ENCODE measurements at regions not wholly inside any gene's neighbourhood (a gene's known extent, or its start where the extent isn't known, plus 50 kb on each side); places are given as distances from the start of the nearest gene placed in this dataset.

DNA sequence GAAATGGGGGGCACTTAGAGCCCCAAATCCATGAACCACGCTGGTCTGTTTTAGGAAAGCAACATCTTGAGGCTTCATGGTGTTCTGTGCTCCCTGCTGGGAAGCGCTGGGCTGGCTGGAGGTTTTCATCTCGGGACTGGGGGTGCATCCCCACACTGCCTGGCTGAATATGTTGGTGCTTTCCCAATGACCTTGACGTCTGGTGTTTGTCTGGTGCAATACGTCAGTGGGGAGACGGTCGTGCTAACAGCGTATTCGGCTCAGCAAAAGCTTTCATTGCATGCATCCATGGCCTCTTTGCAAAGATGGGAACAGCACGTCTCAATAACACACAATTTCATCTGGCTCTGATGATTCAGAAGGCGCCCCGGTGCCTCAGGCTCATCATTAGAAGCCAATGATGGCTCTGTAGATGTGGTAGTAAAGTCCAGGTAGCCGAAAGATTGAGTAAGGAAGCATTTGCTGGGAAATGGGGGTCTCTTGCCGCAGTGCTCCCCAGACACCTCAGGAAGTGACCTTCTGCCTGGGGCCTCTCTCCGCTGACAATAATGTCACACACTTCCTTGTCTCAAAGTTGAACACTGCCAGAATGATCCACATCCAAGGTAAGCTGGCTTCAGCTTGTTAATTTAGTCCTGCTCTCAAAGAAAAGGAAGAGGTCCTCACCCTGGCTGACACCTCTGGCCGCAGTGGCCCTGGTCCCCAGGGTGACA is 97.7 kb downstream of the ING1 start:
- Histone ChIP-seq H3K4me2 (no peak overlapping the region), H2AFZ (ENCODE audit: low read depth) (no peak overlapping the region), H3K9me2 (no peaks in the 10 kb centered on the region), H3K27ac (ENCODE audit: low read depth in 2 of 2, low read length in 1 of 2) (no peak overlapping the region), H3K9ac (no peak overlapping the region), H3K36me3 (replicated peaks in 1 of 2; ENCODE audit: control insufficient read depth in 1 of 2, insufficient read depth in 2 of 2, low read length in 1 of 2) (no peaks in the 10 kb centered on the region), H3K4me3 (ENCODE audit: low read depth in 2 of 2, low read length in 1 of 2) (no peak overlapping the region), H3K27me3 (ENCODE audit: insufficient read depth) (peaks cover 1% of the 10 kb centered on the region; the same call in 1 of the 2 replicates), H4K20me1 (ENCODE audit: insufficient read depth) (no peaks in the 10 kb centered on the region), H3K9me3 (no peaks in the 10 kb centered on the region), H3K79me2 (ENCODE audit: insufficient read depth) (no peaks in the 10 kb centered on the region), H3K4me1 (ENCODE audit: control insufficient read depth in 1 of 2, insufficient read depth in 2 of 2, low read depth in 1 of 2, low read length in 1 of 2) (no peaks in the 10 kb centered on the region), H3F3A (replicated peaks; ENCODE audit: insufficient read depth) (no peaks in the 10 kb centered on the region)
- 72% methylated on average over 14 of the region's 16 CpGs for WGBS (ENCODE audit: low lambda C conversion rate)
- DNase-seq: no peak
- ChIA-PET POLR2A (no interaction called here), CTCF (interaction anchor here (1.1 kb wide), 1 partner anchor 8 kb away, joined by 6 read pairs; no protein-coding TSS in a partner anchor)
- no peak for TF ChIP-seq ELF1 (IDR thresholded peaks at IDR 0.05)
- TF ChIP-seq NRF1 (IDR thresholded peaks at IDR 0.05; ENCODE audit: low read depth, low read length): no peak
- no peak for TF ChIP-seq CHD2 (IDR thresholded peaks at IDR 0.05; ENCODE audit: low read length, partially characterized antibody)
- TF ChIP-seq RXRA (IDR thresholded peaks at IDR 0.05; ENCODE audit: borderline replicate concordance, low read depth): no peak
- TF ChIP-seq, protein P1, sequence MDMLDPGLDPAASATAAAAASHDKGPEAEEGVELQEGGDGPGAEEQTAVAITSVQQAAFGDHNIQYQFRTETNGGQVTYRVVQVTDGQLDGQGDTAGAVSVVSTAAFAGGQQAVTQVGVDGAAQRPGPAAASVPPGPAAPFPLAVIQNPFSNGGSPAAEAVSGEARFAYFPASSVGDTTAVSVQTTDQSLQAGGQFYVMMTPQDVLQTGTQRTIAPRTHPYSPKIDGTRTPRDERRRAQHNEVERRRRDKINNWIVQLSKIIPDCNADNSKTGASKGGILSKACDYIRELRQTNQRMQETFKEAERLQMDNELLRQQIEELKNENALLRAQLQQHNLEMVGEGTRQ (IDR thresholded peaks at IDR 0.05; ENCODE audit: borderline replicate concordance, low read depth, low read length): no peak
- TF ChIP-seq SMC3 (IDR thresholded peaks at IDR 0.05; ENCODE audit: low read depth, low read length): no peak
- no peak for TF ChIP-seq YY1 (IDR thresholded peaks at IDR 0.05; ENCODE audit: low read depth)
- TF ChIP-seq, protein P2, sequence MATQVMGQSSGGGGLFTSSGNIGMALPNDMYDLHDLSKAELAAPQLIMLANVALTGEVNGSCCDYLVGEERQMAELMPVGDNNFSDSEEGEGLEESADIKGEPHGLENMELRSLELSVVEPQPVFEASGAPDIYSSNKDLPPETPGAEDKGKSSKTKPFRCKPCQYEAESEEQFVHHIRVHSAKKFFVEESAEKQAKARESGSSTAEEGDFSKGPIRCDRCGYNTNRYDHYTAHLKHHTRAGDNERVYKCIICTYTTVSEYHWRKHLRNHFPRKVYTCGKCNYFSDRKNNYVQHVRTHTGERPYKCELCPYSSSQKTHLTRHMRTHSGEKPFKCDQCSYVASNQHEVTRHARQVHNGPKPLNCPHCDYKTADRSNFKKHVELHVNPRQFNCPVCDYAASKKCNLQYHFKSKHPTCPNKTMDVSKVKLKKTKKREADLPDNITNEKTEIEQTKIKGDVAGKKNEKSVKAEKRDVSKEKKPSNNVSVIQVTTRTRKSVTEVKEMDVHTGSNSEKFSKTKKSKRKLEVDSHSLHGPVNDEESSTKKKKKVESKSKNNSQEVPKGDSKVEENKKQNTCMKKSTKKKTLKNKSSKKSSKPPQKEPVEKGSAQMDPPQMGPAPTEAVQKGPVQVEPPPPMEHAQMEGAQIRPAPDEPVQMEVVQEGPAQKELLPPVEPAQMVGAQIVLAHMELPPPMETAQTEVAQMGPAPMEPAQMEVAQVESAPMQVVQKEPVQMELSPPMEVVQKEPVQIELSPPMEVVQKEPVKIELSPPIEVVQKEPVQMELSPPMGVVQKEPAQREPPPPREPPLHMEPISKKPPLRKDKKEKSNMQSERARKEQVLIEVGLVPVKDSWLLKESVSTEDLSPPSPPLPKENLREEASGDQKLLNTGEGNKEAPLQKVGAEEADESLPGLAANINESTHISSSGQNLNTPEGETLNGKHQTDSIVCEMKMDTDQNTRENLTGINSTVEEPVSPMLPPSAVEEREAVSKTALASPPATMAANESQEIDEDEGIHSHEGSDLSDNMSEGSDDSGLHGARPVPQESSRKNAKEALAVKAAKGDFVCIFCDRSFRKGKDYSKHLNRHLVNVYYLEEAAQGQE (IDR thresholded peaks at IDR 0.05; ENCODE audit: low read depth, low read length): no peak
- TF ChIP-seq POLR2AphosphoS5 (IDR thresholded peaks at IDR 0.05; ENCODE audit: low read depth, low read length): no peak
- no peak for TF ChIP-seq GATA2 (CRISPR knock-in tag; IDR thresholded peaks at IDR 0.05)
- TF ChIP-seq RFX5 (IDR thresholded peaks at IDR 0.05; ENCODE audit: low read length): no peak
- TF ChIP-seq TEAD4 (IDR thresholded peaks at IDR 0.05; ENCODE audit: borderline replicate concordance, insufficient read depth): no peak
- TF ChIP-seq, protein P3, sequence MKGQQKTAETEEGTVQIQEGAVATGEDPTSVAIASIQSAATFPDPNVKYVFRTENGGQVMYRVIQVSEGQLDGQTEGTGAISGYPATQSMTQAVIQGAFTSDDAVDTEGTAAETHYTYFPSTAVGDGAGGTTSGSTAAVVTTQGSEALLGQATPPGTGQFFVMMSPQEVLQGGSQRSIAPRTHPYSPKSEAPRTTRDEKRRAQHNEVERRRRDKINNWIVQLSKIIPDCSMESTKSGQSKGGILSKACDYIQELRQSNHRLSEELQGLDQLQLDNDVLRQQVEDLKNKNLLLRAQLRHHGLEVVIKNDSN (IDR thresholded peaks at IDR 0.05; ENCODE audit: borderline replicate concordance, low read depth): no peak
- no peak for TF ChIP-seq FOXJ3 (CRISPR knock-in tag; IDR thresholded peaks at IDR 0.05)
- TF ChIP-seq, protein P4, sequence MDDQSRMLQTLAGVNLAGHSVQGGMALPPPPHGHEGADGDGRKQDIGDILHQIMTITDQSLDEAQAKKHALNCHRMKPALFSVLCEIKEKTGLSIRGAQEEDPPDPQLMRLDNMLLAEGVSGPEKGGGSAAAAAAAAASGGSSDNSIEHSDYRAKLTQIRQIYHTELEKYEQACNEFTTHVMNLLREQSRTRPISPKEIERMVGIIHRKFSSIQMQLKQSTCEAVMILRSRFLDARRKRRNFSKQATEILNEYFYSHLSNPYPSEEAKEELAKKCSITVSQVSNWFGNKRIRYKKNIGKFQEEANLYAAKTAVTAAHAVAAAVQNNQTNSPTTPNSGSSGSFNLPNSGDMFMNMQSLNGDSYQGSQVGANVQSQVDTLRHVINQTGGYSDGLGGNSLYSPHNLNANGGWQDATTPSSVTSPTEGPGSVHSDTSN (IDR thresholded peaks at IDR 0.05): no peak
- no peak for TF ChIP-seq FOSL2 (IDR thresholded peaks at IDR 0.05; ENCODE audit: borderline replicate concordance, low read depth)

Data from SK-N-SH (cell line).